BJ (cell line): ENCODE measurements at regions not wholly inside any gene's neighbourhood (a gene's known extent, or its start where the extent isn't known, plus 50 kb on each side); places are given as distances from the start of the nearest gene placed in this dataset.

ENCODE experiments used
- CTCF ChIA-PET: fragments of 350-600 bp; formaldehyde crosslinking; extraction: SDS; loops from one replicate; lab custom pipeline; 2021; ENCODE audit warnings: antibody characterized with exemption, inconsistent platforms; lab: Yijun Ruan, JAX
- POLR2A ChIA-PET: fragments of 300-600 bp; sonication (Branson Sonifier 250); formaldehyde crosslinking; extraction: SDS; loops from one replicate; lab custom pipeline; 2021; ENCODE audit warnings: antibody characterized with exemption; lab: Charles Lee
- DNase-seq: peaks from one replicate; pipeline ENCODE4 v3.0.0-alpha.2; 2011; ENCODE audit warnings: low read depth
- H3K27me3 ChIP-seq: 2 replicates; pipeline ENCODE4 v1.6.0; 2011; ENCODE audit warnings: low read length; ENCODE audit not compliant: control insufficient read depth, insufficient read depth
- H3K36me3 ChIP-seq: 2 replicates; pipeline ENCODE4 v1.5.1; 2011; ENCODE audit warnings: low read length; ENCODE audit not compliant: control insufficient read depth, insufficient read depth
- H3K4me3 ChIP-seq: 2 replicates; pipeline ENCODE4 v1.5.1; 2011; ENCODE audit warnings: low read depth, mild to moderate bottlenecking, control low read depth, low read length
- CTCF ChIP-seq: IDR thresholded peaks from 2 replicates; pipeline ENCODE4 v1.5.1; 2011; ENCODE audit warnings: low read depth, mild to moderate bottlenecking, control low read depth, inconsistent platforms, low read length, moderate library complexity; ENCODE audit not compliant: insufficient read depth

DNA sequence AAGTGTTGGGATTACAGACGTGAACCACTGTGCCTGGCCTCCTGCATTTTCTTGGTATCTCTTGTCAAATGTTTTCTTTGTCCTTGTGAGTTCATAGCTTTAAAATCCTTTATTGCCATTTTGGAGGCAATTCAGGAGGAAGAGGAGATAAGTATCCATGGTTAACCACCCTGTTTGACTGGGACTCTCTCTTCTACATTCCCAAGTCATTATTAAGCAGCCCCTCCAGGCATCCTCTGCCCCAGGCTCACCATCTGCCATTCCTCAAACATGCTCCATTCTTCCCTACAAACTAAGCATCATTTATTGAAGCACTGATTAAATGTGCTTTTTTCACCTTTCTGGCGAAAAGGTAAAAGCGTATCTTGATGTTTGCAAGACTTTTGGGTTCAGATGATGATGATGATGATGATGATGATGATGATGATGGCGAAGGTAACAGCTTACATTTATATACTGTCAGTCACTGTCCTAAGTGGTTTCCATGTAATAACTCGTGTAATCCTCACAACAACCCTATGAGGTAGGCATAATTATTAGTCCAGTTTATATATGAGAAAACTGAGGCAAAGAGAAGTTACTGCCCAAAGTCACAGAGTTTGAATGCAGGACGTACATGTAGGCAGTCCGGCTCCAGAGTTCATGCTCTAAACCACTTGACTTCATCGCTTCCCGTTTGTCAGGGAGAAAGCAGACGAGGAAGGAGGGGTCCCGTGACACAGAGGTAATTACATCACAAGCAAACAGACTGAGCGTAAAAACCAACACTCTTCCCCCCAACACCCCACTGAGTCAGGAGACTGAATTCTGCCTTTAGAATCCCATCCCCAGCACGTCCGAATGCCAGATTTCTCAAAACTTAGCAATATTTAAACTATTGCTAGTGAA, 69.7 kb upstream of the ACKR3 start:
- ChIA-PET POLR2A (no interaction called here), CTCF (interaction anchor here (3.9 kb wide), 1 partner anchor 13 kb away, joined by 17 read pairs; no protein-coding TSS in a partner anchor)
- DNase-seq = peak; percentile 28
- Histone ChIP-seq H3K36me3 (no peaks in the 10 kb centered on the region), H3K4me3 (no peak overlapping the region), H3K27me3 (no peaks in the 10 kb centered on the region)
- TF ChIP-seq CTCF = no peak

DNA sequence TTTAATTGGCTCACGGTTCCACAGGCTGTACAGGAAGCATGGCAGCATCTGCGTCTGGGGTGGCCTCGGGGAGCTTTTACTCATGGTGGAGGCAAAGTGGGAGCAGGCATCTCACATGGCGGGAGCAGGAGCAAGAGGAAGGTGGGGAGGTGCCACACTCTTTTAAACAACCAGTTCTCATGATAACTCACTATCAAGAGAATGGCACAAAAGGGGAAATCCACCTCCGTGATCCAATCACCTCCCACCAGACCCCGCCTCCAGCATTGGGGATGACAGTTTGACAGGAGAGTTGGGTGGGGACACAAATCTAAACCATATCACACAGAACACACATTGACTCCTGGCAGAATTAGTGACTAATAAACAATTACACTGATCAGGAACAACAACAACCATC, 68.6 kb upstream of the ACKR3 start:
- POLR2A ChIA-PET = no interaction called here
- no peak overlapping the region for H3K4me3 ChIP-seq
- no peak for DNase-seq
- CTCF ChIA-PET = interaction anchor here (1.1 to 1.9 kb wide), 2 partner anchors 520 to 550 kb away, joined by 3 to 5 read pairs; no protein-coding TSS in a partner anchor
- TF ChIP-seq CTCF = no peak
- H3K27me3 ChIP-seq = 0 out of 2 replicates have a peak, but pooled peaks cover 2% of the 10 kb centered on the region
- H3K36me3 ChIP-seq = no peaks in the 10 kb centered on the region

DNA sequence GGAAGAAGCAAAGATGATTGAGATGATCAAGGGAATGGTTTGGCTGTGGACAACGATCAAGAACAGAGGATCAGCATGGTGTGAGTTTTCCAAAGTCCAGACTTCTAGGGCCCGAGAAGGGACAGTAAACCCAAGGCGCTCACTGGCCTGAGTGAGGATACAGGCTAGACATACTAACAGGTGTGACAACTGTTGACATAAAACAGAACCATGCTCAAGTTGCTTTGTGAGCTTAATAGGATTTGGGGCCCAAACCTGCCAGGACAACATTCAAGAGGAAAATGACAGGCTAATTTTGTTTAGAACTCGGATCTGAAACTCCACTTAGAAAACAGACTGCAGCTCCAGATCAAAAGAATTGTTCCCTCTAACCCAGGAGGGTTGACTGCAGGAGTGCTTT, 68.1 kb upstream of the ACKR3 start:
- H3K27me3 ChIP-seq = 0 out of 2 replicates have a peak, but pooled peaks cover 2% of the 10 kb centered on the region
- no peak overlapping the region for H3K4me3 ChIP-seq
- POLR2A ChIA-PET = no interaction called here
- TF ChIP-seq CTCF = no peak
- H3K36me3 ChIP-seq = no peaks in the 10 kb centered on the region
- DNase-seq = no peak
- CTCF ChIA-PET = interaction anchor here (1.1 to 1.9 kb wide), 2 partner anchors 520 to 550 kb away, joined by 3 to 5 read pairs; no protein-coding TSS in a partner anchor

DNA sequence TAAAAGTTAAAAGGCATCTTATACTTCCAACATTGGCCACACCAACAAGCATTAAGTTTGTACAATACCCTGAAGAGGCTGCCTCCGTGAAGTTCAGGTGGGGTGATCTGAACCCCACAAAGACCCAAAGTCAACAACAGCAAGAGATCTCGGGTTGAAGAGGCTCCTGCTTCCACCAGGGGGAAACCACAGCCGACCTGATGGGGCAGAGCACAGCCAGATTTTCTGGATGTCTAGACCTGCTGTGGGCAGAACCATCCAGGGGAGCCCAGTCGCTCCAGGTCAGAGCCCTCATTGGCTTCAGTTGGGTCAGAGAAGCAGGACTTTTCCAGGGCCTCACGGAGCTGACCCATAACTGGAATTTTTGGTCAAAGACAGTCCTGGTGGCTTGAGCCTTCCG, 66.5 kb upstream of the ACKR3 start:
- H3K36me3 ChIP-seq = no peaks in the 10 kb centered on the region
- TF ChIP-seq CTCF = 0 out of 2 replicates have a peak, but pooled peaks have one; percentile 18
- ChIA-PET POLR2A (no interaction called here), CTCF (interaction anchor here (1.9 kb wide), 1 partner anchor 548 kb away, joined by 5 read pairs; no protein-coding TSS in a partner anchor)
- peaks cover 4% of the 10 kb centered on the region; the same call in 1 of the 2 replicates for H3K27me3 ChIP-seq
- DNase-seq = no peak
- H3K4me3 ChIP-seq = no peak overlapping the region

- ChIA-PET POLR2A (no interaction called here), CTCF (interaction anchor here (0.9 to 1.0 kb wide), 2 partner anchors 150 to 557 kb away, joined by 3 read pairs; no protein-coding TSS in a partner anchor)
- H3K27me3 ChIP-seq = peaks cover 4% of the 10 kb centered on the region
- H3K4me3 ChIP-seq = no peak overlapping the region
- DNase-seq = no peak
- TF ChIP-seq CTCF = no peak
- no peaks in the 10 kb centered on the region for H3K36me3 ChIP-seq
Observed at GRCh38 chr2:236503583-236503982, 66.0 kb upstream of the ACKR3 start.
